ENCODE measurements at regions not wholly inside any gene's neighbourhood (a gene's known extent, or its start where the extent isn't known, plus 50 kb on each side); places are given as distances from the start of the nearest gene placed in this dataset.

- no peak for TF ChIP-seq HOXA7 (CRISPR knock-in tag; IDR thresholded peaks at IDR 0.05)
- TF ChIP-seq ZNF704 (CRISPR knock-in tag; IDR thresholded peaks at IDR 0.05; ENCODE audit: borderline replicate concordance) = 0 out of 2 replicates have a peak, but pooled peaks have one; percentile 0
- TF ChIP-seq GATAD2A (CRISPR knock-in tag; IDR thresholded peaks at IDR 0.05) = peak; percentile 16; the same call in 1 of the 2 replicates
- peak; percentile 45; the same call in 1 of the 2 replicates for TF ChIP-seq ARID4A (CRISPR knock-in tag; IDR thresholded peaks at IDR 0.05; ENCODE audit: borderline replicate concordance)
- TF ChIP-seq MYPOP (CRISPR knock-in tag; IDR thresholded peaks at IDR 0.05) = 0 out of 2 replicates have a peak, but pooled peaks have one; percentile 33
- TF ChIP-seq XRCC5 (optimal IDR thresholded peaks at IDR 0.05; ENCODE audit: low read length) = peak; percentile 37
- peak; percentile 75; the same call in 1 of the 2 replicates for TF ChIP-seq ZNF101 (CRISPR knock-in tag; IDR thresholded peaks at IDR 0.05; ENCODE audit: borderline replicate concordance, low read depth)
- TF ChIP-seq FLYWCH1 (CRISPR knock-in tag; IDR thresholded peaks at IDR 0.05) = no peak
- TF ChIP-seq NR2F1 (CRISPR knock-in tag; IDR thresholded peaks at IDR 0.05) = peak; percentile 43 to 54; a peak in 2 of 4 replicates
- TF ChIP-seq ZNF260 (CRISPR knock-in tag; IDR thresholded peaks at IDR 0.05; ENCODE audit: borderline replicate concordance, low read depth) = no peak
- TF ChIP-seq MEIS2 (CRISPR knock-in tag; IDR thresholded peaks at IDR 0.05) = no peak
- TF ChIP-seq MXD1 (CRISPR knock-in tag; IDR thresholded peaks at IDR 0.05) = 0 out of 2 replicates have a peak, but pooled peaks have one; percentile 15
- TF ChIP-seq ZNF33A (CRISPR knock-in tag; IDR thresholded peaks at IDR 0.05; ENCODE audit: borderline replicate concordance) = no peak
- TF ChIP-seq SRSF1 (optimal IDR thresholded peaks at IDR 0.05; ENCODE audit: low read depth, low read length) = peak; percentile 79
- TF ChIP-seq ZBTB7B (CRISPR knock-in tag; IDR thresholded peaks at IDR 0.05) = peak; percentile 24; the same call in 1 of the 2 replicates
- TF ChIP-seq KDM5A (IDR thresholded peaks at IDR 0.05; ENCODE audit: borderline replicate concordance, low read length) = no peak
- 0 out of 2 replicates have a peak, but pooled peaks have one; percentile 19 for TF ChIP-seq THRA (CRISPR knock-in tag; IDR thresholded peaks at IDR 0.05; ENCODE audit: borderline replicate concordance)
- TF ChIP-seq TEAD3 (CRISPR knock-in tag; optimal IDR thresholded peaks at IDR 0.05; ENCODE audit: borderline replicate concordance) = peak; percentile 43
Observed at GRCh38 chr5:135133698-135134515, 99.9 kb upstream of the PITX1 start (continued).

Measured in HepG2 (cell line).